Mucosa of rectum (tissue), 2 donors: ENCODE measurements at regions not wholly inside any gene's neighbourhood (a gene's known extent, or its start where the extent isn't known, plus 50 kb on each side); places are given as distances from the start of the nearest gene placed in this dataset.

Experiments
- H3K27ac ChIP-seq, 2 donors: one replicate each; pipeline ENCODE4 v1.7.0; 2013; ENCODE audit warnings: inconsistent platforms in 2 of 2, low read depth in 2 of 2, low read length in 2 of 2
- H3K27me3 ChIP-seq, 2 donors: one replicate each; pipeline ENCODE4 v1.7.0; 2013; ENCODE audit warnings: low read length in 2 of 2; ENCODE audit not compliant: control insufficient read depth in 2 of 2, insufficient read depth in 2 of 2
- H3K36me3 ChIP-seq, 2 donors: one replicate each; pipeline ENCODE4 v1.7.0; 2013; ENCODE audit warnings: low read length in 2 of 2; ENCODE audit not compliant: control insufficient read depth in 2 of 2, insufficient read depth in 2 of 2
- H3K4me1 ChIP-seq, 2 donors: one replicate each; pipeline ENCODE4 v1.7.0; 2013; ENCODE audit warnings: low read length in 2 of 2, mild to moderate bottlenecking in 1 of 2; ENCODE audit not compliant: control insufficient read depth in 2 of 2, insufficient read depth in 2 of 2
- H3K4me3 ChIP-seq, 2 donors: one replicate each; pipeline ENCODE4 v1.7.0; 2013; ENCODE audit warnings: low read length in 2 of 2
- H3K9ac ChIP-seq, 2 donors: one replicate each; pipeline ENCODE4 v1.7.0; 2013; ENCODE audit warnings: low read length in 2 of 2, low read depth in 1 of 2, mild to moderate bottlenecking in 1 of 2
- H3K9me3 ChIP-seq, 2 donors: one replicate each; pipeline ENCODE4 v1.7.0; 2013; ENCODE audit warnings: low read length in 2 of 2; ENCODE audit not compliant: control insufficient read depth in 2 of 2
- donor health status: healthy.
- donor health status: Normal muscosa, but diverticular disease.

DNA sequence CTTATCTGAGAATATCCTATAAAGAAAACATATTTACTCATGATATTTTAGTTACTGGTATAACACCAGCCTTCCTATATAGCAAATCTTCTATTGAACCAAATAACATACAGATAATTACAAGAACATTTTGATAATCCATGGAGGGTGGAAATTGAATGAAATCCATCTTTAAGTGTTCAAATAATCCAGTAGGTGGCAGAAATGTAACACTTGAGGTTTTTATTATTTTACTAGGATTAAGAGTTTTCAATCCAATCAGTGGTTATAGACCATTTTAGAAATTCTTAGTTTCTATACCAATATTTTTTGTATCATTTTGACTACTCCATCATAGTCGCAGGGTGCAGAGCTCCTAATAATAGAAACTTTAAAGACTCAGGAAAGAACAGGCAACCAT is 101.9 kb upstream of the KCNH8 start:
- no peak overlapping the region for H3K27ac ChIP-seq
- H3K9ac ChIP-seq, result no peak overlapping the region

GRCh38 chr3:19030522-19030839 is 117.8 kb upstream of the KCNH8 start:
- no peaks in the 10 kb centered on the region for H3K9me3 ChIP-seq
- no peak overlapping the region for H3K4me3 ChIP-seq
- no peaks in the 10 kb centered on the region for H3K36me3 ChIP-seq
- H3K27ac ChIP-seq, result no peak overlapping the region
- H3K9ac ChIP-seq, result no peak overlapping the region
- no peaks in the 10 kb centered on the region for H3K4me1 ChIP-seq
- H3K27me3 ChIP-seq, result no peaks in the 10 kb centered on the region

More for the DNA sequence above, 101.9 kb upstream of the KCNH8 start:
- Histone ChIP-seq H3K36me3 (no peaks in the 10 kb centered on the region), H3K27me3 (no peaks in the 10 kb centered on the region), H3K4me1 (no peaks in the 10 kb centered on the region), H3K4me3 (no peak overlapping the region), H3K9me3 (no peaks in the 10 kb centered on the region)

GRCh38 chr3:19029837-19030521 is 118.3 kb upstream of the KCNH8 start:
- no peaks in the 10 kb centered on the region for H3K27me3 ChIP-seq
- no peak overlapping the region for H3K27ac ChIP-seq
- no peaks in the 10 kb centered on the region for H3K9me3 ChIP-seq
- no peak overlapping the region for H3K9ac ChIP-seq
- no peaks in the 10 kb centered on the region for H3K4me1 ChIP-seq
- no peaks in the 10 kb centered on the region for H3K36me3 ChIP-seq
- no peak overlapping the region for H3K4me3 ChIP-seq

- no peaks in the 10 kb centered on the region for H3K36me3 ChIP-seq
- H3K27ac ChIP-seq, result no peak overlapping the region
- no peak overlapping the region for H3K9ac ChIP-seq
- H3K4me1 ChIP-seq, result no peaks in the 10 kb centered on the region
- no peaks in the 10 kb centered on the region for H3K27me3 ChIP-seq
- H3K9me3 ChIP-seq, result no peaks in the 10 kb centered on the region
- no peak overlapping the region for H3K4me3 ChIP-seq
These were observed 122.9 kb upstream of the KCNH8 start for GRCh38 chr3:19025441-19025840.

- Histone ChIP-seq H3K9ac (no peak overlapping the region), H3K27me3 (no peaks in the 10 kb centered on the region), H3K9me3 (no peaks in the 10 kb centered on the region), H3K27ac (no peak overlapping the region), H3K36me3 (no peaks in the 10 kb centered on the region), H3K4me3 (no peak overlapping the region), H3K4me1 (no peaks in the 10 kb centered on the region)
These were observed 125.8 kb upstream of the KCNH8 start for GRCh38 chr3:19022546-19022945.

GRCh38 chr3:19016851-19017250 is 131.5 kb upstream of the KCNH8 start:
- Histone ChIP-seq H3K27ac (no peak overlapping the region), H3K9me3 (no peaks in the 10 kb centered on the region), H3K9ac (no peak overlapping the region), H3K4me3 (no peak overlapping the region), H3K36me3 (no peaks in the 10 kb centered on the region), H3K27me3 (no peaks in the 10 kb centered on the region), H3K4me1 (no peaks in the 10 kb centered on the region)

DNA sequence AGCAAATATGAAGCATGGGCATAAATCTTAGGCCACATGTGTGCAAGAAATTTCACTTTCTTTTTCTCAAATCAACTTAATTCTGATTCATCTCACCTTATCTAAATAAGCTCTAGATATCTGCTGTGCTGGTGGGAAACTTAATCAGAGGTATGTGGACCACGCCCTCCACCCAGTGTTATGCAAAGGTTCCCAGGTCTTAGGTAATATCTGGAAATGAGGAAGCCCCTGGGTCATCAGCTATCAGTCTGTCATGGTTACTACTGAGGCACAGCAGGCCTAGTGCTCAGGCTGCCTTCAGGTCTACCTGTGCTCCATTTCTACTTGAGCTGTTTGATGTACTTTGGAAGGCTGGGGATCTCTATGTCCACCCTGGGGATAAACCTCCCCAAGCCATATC is 134.4 kb upstream of the KCNH8 start:
- Histone ChIP-seq H3K4me1 (no peaks in the 10 kb centered on the region), H3K4me3 (no peak overlapping the region), H3K9ac (no peak overlapping the region), H3K9me3 (no peaks in the 10 kb centered on the region), H3K27ac (no peak overlapping the region), H3K27me3 (no peaks in the 10 kb centered on the region), H3K36me3 (no peaks in the 10 kb centered on the region)

GRCh38 chr3:19012846-19013245 is 135.5 kb upstream of the KCNH8 start:
- Histone ChIP-seq H3K4me3 (no peak overlapping the region), H3K9me3 (no peaks in the 10 kb centered on the region), H3K4me1 (no peaks in the 10 kb centered on the region), H3K9ac (no peak overlapping the region), H3K27me3 (no peaks in the 10 kb centered on the region), H3K27ac (no peak overlapping the region), H3K36me3 (no peaks in the 10 kb centered on the region)

GRCh38 chr3:19002606-19003005 is 145.7 kb upstream of the KCNH8 start:
- Histone ChIP-seq H3K4me3 (no peak overlapping the region), H3K27me3 (no peaks in the 10 kb centered on the region), H3K36me3 (no peaks in the 10 kb centered on the region), H3K27ac (no peak overlapping the region), H3K9ac (no peak overlapping the region), H3K4me1 (no peaks in the 10 kb centered on the region), H3K9me3 (no peaks in the 10 kb centered on the region)

GRCh38 chr3:18998069-18998468 is 150.2 kb upstream of the KCNH8 start:
- no peak overlapping the region for H3K4me3 ChIP-seq
- H3K9me3 ChIP-seq, result no peaks in the 10 kb centered on the region
- no peak overlapping the region for H3K9ac ChIP-seq
- H3K27ac ChIP-seq, result no peak overlapping the region
- H3K4me1 ChIP-seq, result no peaks in the 10 kb centered on the region
- H3K36me3 ChIP-seq, result no peaks in the 10 kb centered on the region
- no peaks in the 10 kb centered on the region for H3K27me3 ChIP-seq

- no peaks in the 10 kb centered on the region for H3K4me1 ChIP-seq
- H3K9ac ChIP-seq, result no peak overlapping the region
- no peaks in the 10 kb centered on the region for H3K27me3 ChIP-seq
- no peak overlapping the region for H3K4me3 ChIP-seq
- no peak overlapping the region for H3K27ac ChIP-seq
- no peaks in the 10 kb centered on the region for H3K36me3 ChIP-seq
- no peaks in the 10 kb centered on the region for H3K9me3 ChIP-seq
These were observed 155.6 kb upstream of the KCNH8 start for GRCh38 chr3:18992709-18993108.
